Esophagus squamous epithelium (tissue), 5 donors: ENCODE measurements at regions not wholly inside any gene's neighbourhood (a gene's known extent, or its start where the extent isn't known, plus 50 kb on each side); places are given as distances from the start of the nearest gene placed in this dataset.

Source experiments
- DNase-seq: peaks from one replicate; lab custom pipeline; 2025; lab: John Stamatoyannopoulos, UW
- H3K27ac ChIP-seq, 4 donors: fragments of 200-600 bp; sonication (generic); one replicate each; pipeline ENCODE4 v1.5.1; 2016 to 2019; ENCODE audit warnings: mild to moderate bottlenecking in 1 of 4
- H3K27me3 ChIP-seq, 4 donors: fragments of 200-600 bp; sonication (generic); 1 replicate in 3 of 4; 2 replicates in 1 of 4; pipeline versions ENCODE4 v1.5.1 to v1.6.0; 2017 to 2021; ENCODE audit warnings: antibody characterized with exemption in 1 of 4
- H3K36me3 ChIP-seq, 3 donors: fragments of 200-600 bp; sonication (generic); one replicate each; pipeline ENCODE4 v1.5.1; 2016 to 2019
- H3K4me1 ChIP-seq, 3 donors: fragments of 200-600 bp; sonication (generic); one replicate each; pipeline ENCODE4 v1.5.1; 2017 to 2019
- H3K4me3 ChIP-seq, 4 donors: fragments of 200-600 bp; sonication (generic); 1 replicate in 3 of 4; 2 replicates in 1 of 4; pipeline ENCODE4 v1.5.1; 2016 to 2019; ENCODE audit warnings: mild to moderate bottlenecking in 2 of 4, moderate library complexity in 1 of 4
- H3K9me3 ChIP-seq, 3 donors: fragments of 200-600 bp; sonication (generic); one replicate each; pipeline ENCODE4 v1.5.1; 2016 to 2019
- CTCF ChIP-seq, 6 experiments: fragments of 450-650 bp in 4 of 6; fragments of 200-600 bp in 2 of 6; sonication (generic) in 2 of 6; IDR thresholded peaks; one replicate each; pipeline ENCODE4 v1.5.1; 2016 to 2019; ENCODE audit warnings: antibody characterized with exemption in 6 of 6, mild to moderate bottlenecking in 4 of 6, moderate library complexity in 4 of 6
- POLR2A ChIP-seq, 4 donors: fragments of 450-650 bp; IDR thresholded peaks; one replicate each; pipeline ENCODE4 v1.6.1; 2017; ENCODE audit warnings: antibody characterized with exemption in 4 of 4, mild to moderate bottlenecking in 4 of 4, moderate library complexity in 3 of 4
- WGBS, 2 donors: methylation state at CpG; one replicate each; pipeline ENCODE4 v1.1.5; 2018; 5-methylcytosine and 5-hydroxymethylcytosine counted together
- intact Hi-C: fragments of 100-400 bp; cut with DNase I; formaldehyde crosslinking; loops from one replicate; pipeline ENCODE4 v1.15.0; 2022
- donor health status: DM: yes; HTN: yes; CAD: no.

- H3K36me3 ChIP-seq: no peaks in the 10 kb centered on the region
- H3K9me3 ChIP-seq: no peaks in the 10 kb centered on the region
- DNase-seq: no peak
- intact Hi-C loops: no loop called here
- H3K4me1 ChIP-seq: peaks cover 0 to 5% (median 0%) of the 10 kb centered on the region in 3 donors
- no peak for TF ChIP-seq CTCF (IDR thresholded peaks at IDR 0.05)
- no peak for TF ChIP-seq POLR2A (IDR thresholded peaks at IDR 0.05)
- no peak overlapping the region for H3K27ac ChIP-seq
- 81 to 85% methylated on average over 2 to 3 of the region's 3 CpGs for WGBS, 2 donors
- H3K27me3 ChIP-seq: no peaks in the 10 kb centered on the region
- no peak overlapping the region for H3K4me3 ChIP-seq
Observed at GRCh38 chr13:39274739-39275325, 236.6 kb downstream of the NHLRC3 start.

GRCh38 chr13:39279077-39279476, 240.8 kb downstream of the NHLRC3 start:
- no peak for DNase-seq
- Histone ChIP-seq H3K4me1 (peaks cover 0 to 4% (median 0%) of the 10 kb centered on the region in 3 donors), H3K36me3 (no peaks in the 10 kb centered on the region), H3K9me3 (no peaks in the 10 kb centered on the region), H3K27me3 (no peaks in the 10 kb centered on the region), H3K4me3 (no peak overlapping the region), H3K27ac (no peak overlapping the region)
- TF ChIP-seq CTCF (IDR thresholded peaks at IDR 0.05) (no peak), POLR2A (IDR thresholded peaks at IDR 0.05) (no peak)
- WGBS, 2 donors: 73 to 87% methylated on average over 2 of the region's 2 CpGs
- intact Hi-C loops: no loop called here

GRCh38 chr13:39281539-39282150, 243.4 kb downstream of the NHLRC3 start:
- no peaks in the 10 kb centered on the region for H3K9me3 ChIP-seq
- no peak for DNase-seq
- H3K4me3 ChIP-seq: no peak overlapping the region
- H3K36me3 ChIP-seq: no peaks in the 10 kb centered on the region
- H3K4me1 ChIP-seq: no peaks in the 10 kb centered on the region
- H3K27ac ChIP-seq: no peak overlapping the region
- WGBS, 2 donors: 50 to 62% methylated on average over 1 of the region's 1 CpG
- no peak for TF ChIP-seq CTCF (IDR thresholded peaks at IDR 0.05)
- no peak for TF ChIP-seq POLR2A (IDR thresholded peaks at IDR 0.05)
- intact Hi-C loops: no loop called here
- no peaks in the 10 kb centered on the region for H3K27me3 ChIP-seq

- H3K4me1 ChIP-seq: no peaks in the 10 kb centered on the region
- no peak overlapping the region for H3K4me3 ChIP-seq
- no peak overlapping the region for H3K27ac ChIP-seq
- H3K27me3 ChIP-seq: no peaks in the 10 kb centered on the region
- TF ChIP-seq CTCF (IDR thresholded peaks at IDR 0.05) (no peak), POLR2A (IDR thresholded peaks at IDR 0.05) (no peak)
- intact Hi-C loops: no loop called here
- DNase-seq: no peak
- WGBS, 2 donors: 68% methylated on average over 4 of the region's 4 CpGs
- no peaks in the 10 kb centered on the region for H3K9me3 ChIP-seq
- no peaks in the 10 kb centered on the region for H3K36me3 ChIP-seq
Observed at GRCh38 chr13:39282400-39282972, 244.2 kb downstream of the NHLRC3 start.

- Histone ChIP-seq H3K27me3 (no peaks in the 10 kb centered on the region), H3K36me3 (no peaks in the 10 kb centered on the region), H3K9me3 (no peaks in the 10 kb centered on the region), H3K4me3 (no peak overlapping the region), H3K4me1 (no peaks in the 10 kb centered on the region), H3K27ac (no peak overlapping the region)
- TF ChIP-seq POLR2A (IDR thresholded peaks at IDR 0.05) (no peak), CTCF (IDR thresholded peaks at IDR 0.05) (no peak)
- 42 to 63% methylated on average over 1 of the region's 1 CpG for WGBS, 2 donors
- DNase-seq: no peak
- intact Hi-C loops: no loop called here
Observed at GRCh38 chr13:39283072-39283471, 244.8 kb downstream of the NHLRC3 start.
